Neural crest cell (in vitro differentiated cells): ENCODE measurements at regions not wholly inside any gene's neighbourhood (a gene's known extent, or its start where the extent isn't known, plus 50 kb on each side); places are given as distances from the start of the nearest gene placed in this dataset.
"Not testable (repeated sequence)": the region's sequence is repeated elsewhere in the genome, so short reads cannot be mapped to it uniquely, and the experiment has no call there.

ENCODE experiments used
- DNase-seq: peaks from one replicate; pipeline ENCODE4 v3.0.0; 2021; ENCODE audit warnings: low read depth, mixed read lengths, low spot score
- H3K27ac Mint-ChIP-seq: one replicate; pipeline ENCODE4 v1.8.0; 2021; ENCODE audit warnings: mild to moderate bottlenecking, mixed read lengths; ENCODE audit not compliant: unreplicated experiment
- H3K27me3 Mint-ChIP-seq: 2 replicates; pipeline ENCODE4 v1.8.0; 2021; ENCODE audit warnings: low read depth, mild to moderate bottlenecking, mixed read lengths
- H3K36me3 Mint-ChIP-seq: 2 replicates; pipeline ENCODE4 v1.8.0; 2021; ENCODE audit warnings: low read depth, mild to moderate bottlenecking, mixed read lengths
- H3K4me1 Mint-ChIP-seq: 2 replicates; pipeline ENCODE4 v1.8.0; 2021; ENCODE audit warnings: mixed read lengths
- H3K4me3 Mint-ChIP-seq: one replicate; pipeline ENCODE4 v1.8.0; 2021; ENCODE audit warnings: mild to moderate bottlenecking, mixed read lengths
- H3K9me3 Mint-ChIP-seq: 2 replicates; pipeline ENCODE4 v1.8.0; 2021; ENCODE audit warnings: mixed read lengths
- TF ChIP-seq, protein P1 (sequence below): fragments of 200-600 bp; sonication (generic); conservative IDR thresholded peaks from 2 replicates; pipeline ENCODE4 v1.5.0; 2021; ENCODE audit warnings: antibody characterized with exemption, mild to moderate bottlenecking

DNA sequence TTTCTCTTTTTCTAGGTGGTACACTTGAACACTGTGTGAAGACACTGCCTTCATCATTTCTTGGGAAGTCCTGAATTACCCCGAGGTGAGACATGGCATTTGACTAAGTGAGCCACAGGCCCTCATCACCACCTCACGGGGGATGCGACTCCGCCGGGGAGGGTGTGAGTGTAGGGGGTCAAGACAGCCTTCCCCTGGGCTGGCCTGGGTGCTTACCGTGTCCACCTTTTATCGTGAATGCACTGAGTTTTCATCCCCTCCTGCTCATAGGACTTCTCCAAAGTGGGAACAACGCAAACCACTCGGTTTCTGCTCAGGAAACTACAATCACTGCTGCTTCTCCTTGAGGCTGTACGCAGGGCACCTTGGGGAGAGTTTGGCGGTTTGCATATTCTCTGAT lies 176.9 kb downstream of the SH2D4B start:
- H3K36me3 Mint-ChIP-seq: no peaks in the 10 kb centered on the region
- H3K4me1 Mint-ChIP-seq: peaks cover 9% of the 10 kb centered on the region
- TF ChIP-seq, protein P1, sequence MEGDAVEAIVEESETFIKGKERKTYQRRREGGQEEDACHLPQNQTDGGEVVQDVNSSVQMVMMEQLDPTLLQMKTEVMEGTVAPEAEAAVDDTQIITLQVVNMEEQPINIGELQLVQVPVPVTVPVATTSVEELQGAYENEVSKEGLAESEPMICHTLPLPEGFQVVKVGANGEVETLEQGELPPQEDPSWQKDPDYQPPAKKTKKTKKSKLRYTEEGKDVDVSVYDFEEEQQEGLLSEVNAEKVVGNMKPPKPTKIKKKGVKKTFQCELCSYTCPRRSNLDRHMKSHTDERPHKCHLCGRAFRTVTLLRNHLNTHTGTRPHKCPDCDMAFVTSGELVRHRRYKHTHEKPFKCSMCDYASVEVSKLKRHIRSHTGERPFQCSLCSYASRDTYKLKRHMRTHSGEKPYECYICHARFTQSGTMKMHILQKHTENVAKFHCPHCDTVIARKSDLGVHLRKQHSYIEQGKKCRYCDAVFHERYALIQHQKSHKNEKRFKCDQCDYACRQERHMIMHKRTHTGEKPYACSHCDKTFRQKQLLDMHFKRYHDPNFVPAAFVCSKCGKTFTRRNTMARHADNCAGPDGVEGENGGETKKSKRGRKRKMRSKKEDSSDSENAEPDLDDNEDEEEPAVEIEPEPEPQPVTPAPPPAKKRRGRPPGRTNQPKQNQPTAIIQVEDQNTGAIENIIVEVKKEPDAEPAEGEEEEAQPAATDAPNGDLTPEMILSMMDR: no peak
- no peak for DNase-seq
- no peak overlapping the region for H3K27ac Mint-ChIP-seq
- no peaks in the 10 kb centered on the region for H3K27me3 Mint-ChIP-seq
- H3K4me3 Mint-ChIP-seq: no peak overlapping the region
- H3K9me3 Mint-ChIP-seq: no peaks in the 10 kb centered on the region

DNA sequence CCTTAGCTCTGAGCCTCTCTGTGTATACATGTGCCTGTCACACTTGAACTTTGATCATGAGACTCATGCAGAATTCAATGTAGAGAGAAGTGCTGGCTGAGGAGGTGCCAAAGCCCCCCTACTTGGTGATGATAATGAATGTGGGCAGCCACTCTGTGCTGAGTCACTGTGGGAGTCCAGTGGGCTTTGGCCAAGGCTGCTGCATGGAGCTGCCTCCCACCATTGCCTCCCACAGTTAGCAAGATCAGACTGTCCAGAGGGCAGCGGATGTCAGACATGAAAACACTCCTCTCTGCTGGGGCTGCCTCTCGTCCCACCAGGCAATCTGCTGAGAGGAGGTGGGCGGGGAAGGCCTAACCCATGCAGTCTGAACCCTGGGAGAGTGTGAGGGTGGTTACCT lies 180.3 kb downstream of the SH2D4B start:
- Mint-ChIP-seq H3K27ac (no peak overlapping the region), H3K27me3 (no peaks in the 10 kb centered on the region), H3K9me3 (no peaks in the 10 kb centered on the region), H3K4me3 (no peak overlapping the region), H3K36me3 (no peaks in the 10 kb centered on the region), H3K4me1 (peaks cover 9% of the 10 kb centered on the region)
- DNase-seq: no peak
- TF ChIP-seq, protein P1: no peak

DNA sequence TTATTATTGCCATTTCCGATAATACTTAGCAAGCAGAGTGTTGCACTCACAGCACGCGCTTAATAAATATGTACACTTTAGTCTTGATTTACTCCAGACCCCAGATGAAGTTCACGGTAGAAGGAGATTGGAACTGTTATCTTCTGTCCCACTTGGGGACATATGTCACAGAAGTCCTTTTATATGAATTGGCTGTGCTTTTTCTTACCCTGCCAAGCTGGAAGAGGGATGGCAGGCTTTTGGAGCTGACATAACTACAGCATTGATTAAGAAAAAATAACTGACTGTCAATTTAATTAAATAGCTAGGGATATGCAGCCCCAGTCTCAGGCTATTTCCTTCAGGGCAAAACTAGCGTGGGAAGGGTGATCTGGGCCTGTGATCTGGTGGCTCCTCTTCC lies 182.2 kb downstream of the SH2D4B start:
- no peak overlapping the region for H3K4me3 Mint-ChIP-seq
- no peaks in the 10 kb centered on the region for H3K9me3 Mint-ChIP-seq
- H3K4me1 Mint-ChIP-seq: no peaks in the 10 kb centered on the region
- TF ChIP-seq, protein P1: no peak
- H3K27me3 Mint-ChIP-seq: no peaks in the 10 kb centered on the region
- no peaks in the 10 kb centered on the region for H3K36me3 Mint-ChIP-seq
- H3K27ac Mint-ChIP-seq: no peak overlapping the region
- DNase-seq: no peak

DNA sequence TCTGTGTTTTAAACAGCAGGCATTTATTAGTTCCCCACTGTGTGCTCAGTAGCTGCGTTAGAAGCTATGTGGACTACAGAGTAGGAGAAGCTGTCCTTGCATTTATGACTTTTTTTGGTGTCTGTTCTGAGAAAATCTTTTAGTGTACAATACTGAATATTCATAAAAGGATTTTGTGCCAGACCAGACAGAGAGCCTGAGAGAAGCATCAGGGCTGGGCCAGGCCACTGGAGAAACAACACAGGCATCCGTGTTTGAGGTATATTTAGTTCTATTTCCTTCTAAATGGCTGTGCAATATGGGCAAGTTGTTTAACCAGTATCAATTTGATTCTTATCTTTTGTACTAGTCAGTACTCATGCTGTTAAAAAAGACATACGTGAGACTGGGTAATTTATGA lies 182.8 kb downstream of the SH2D4B start:
- Mint-ChIP-seq H3K9me3 (no peaks in the 10 kb centered on the region), H3K4me1 (no peaks in the 10 kb centered on the region), H3K36me3 (no peaks in the 10 kb centered on the region), H3K4me3 (no peak overlapping the region), H3K27me3 (no peaks in the 10 kb centered on the region), H3K27ac (no peak overlapping the region)
- TF ChIP-seq, protein P1: no peak
- no peak for DNase-seq

DNA sequence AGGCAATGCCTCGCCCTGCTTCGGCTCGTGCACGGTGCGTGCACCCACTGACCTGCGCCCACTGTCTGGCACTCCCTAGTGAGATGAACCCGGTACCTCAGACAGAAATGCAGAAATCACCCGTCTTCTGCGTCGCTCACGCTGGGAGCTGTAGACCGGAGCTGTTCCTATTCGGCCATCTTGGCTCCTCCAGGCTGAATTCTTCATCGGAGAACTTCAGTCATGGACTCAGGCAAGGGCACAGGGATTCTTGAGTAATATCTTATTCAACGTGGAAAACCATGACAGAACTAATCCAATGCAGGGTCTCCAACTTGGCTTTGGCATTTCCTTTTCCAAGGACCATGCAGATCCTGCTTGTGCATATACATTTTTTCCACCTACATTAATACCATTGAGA lies 190.7 kb downstream of the SH2D4B start:
- not testable (repeated sequence) for H3K9me3 Mint-ChIP-seq, H3K4me3 Mint-ChIP-seq, DNase-seq, H3K36me3 Mint-ChIP-seq, H3K27ac Mint-ChIP-seq, H3K4me1 Mint-ChIP-seq, H3K27me3 Mint-ChIP-seq

DNA sequence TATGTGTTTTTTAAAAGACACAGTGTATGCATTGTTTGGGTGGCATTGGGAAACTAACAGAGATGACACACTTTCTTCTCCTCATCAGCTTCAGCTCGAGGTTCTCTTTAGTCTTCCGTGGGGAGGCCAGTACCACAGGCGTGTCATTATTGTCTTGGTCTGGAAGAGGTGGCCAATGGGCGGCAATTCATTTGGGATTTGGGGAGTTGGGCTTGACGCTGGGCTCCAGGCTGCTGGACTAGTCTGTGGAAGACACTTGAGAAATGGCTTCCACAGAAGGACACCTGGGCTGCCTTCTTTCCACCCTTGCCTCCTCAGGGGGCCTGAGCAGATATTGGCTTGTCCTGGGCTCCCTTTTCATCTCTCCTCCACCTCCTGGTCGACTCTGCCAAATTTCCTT lies 192.2 kb downstream of the SH2D4B start:
- TF ChIP-seq, protein P1: no peak
- Mint-ChIP-seq H3K9me3 (peaks cover 7% of the 10 kb centered on the region), H3K27me3 (no peaks in the 10 kb centered on the region), H3K36me3 (peaks cover 2% of the 10 kb centered on the region), H3K27ac (no peak overlapping the region), H3K4me3 (no peak overlapping the region), H3K4me1 (no peaks in the 10 kb centered on the region)
- DNase-seq: no peak
